ENCODE measurements at regions not wholly inside any gene's neighbourhood (a gene's known extent, or its start where the extent isn't known, plus 50 kb on each side); places are given as distances from the start of the nearest gene placed in this dataset.

- H3K9me3 Mint-ChIP-seq (ENCODE audit: unreplicated experiment) = no peaks in the 10 kb centered on the region
- no peaks in the 10 kb centered on the region for H3K27me3 Mint-ChIP-seq (ENCODE audit: unreplicated experiment)
- H3K36me3 Mint-ChIP-seq (ENCODE audit: unreplicated experiment) = peaks cover 4% of the 10 kb centered on the region
- H3K4me1 Mint-ChIP-seq (ENCODE audit: low read depth, unreplicated experiment) = no peaks in the 10 kb centered on the region
- TF ChIP-seq, protein P1, sequence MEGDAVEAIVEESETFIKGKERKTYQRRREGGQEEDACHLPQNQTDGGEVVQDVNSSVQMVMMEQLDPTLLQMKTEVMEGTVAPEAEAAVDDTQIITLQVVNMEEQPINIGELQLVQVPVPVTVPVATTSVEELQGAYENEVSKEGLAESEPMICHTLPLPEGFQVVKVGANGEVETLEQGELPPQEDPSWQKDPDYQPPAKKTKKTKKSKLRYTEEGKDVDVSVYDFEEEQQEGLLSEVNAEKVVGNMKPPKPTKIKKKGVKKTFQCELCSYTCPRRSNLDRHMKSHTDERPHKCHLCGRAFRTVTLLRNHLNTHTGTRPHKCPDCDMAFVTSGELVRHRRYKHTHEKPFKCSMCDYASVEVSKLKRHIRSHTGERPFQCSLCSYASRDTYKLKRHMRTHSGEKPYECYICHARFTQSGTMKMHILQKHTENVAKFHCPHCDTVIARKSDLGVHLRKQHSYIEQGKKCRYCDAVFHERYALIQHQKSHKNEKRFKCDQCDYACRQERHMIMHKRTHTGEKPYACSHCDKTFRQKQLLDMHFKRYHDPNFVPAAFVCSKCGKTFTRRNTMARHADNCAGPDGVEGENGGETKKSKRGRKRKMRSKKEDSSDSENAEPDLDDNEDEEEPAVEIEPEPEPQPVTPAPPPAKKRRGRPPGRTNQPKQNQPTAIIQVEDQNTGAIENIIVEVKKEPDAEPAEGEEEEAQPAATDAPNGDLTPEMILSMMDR (IDR thresholded peaks at IDR 0.05; ENCODE audit: partially characterized antibody, unreplicated experiment) = no peak
- H3K27ac Mint-ChIP-seq (ENCODE audit: unreplicated experiment) = no peak overlapping the region
- no peak for DNase-seq
- H3K4me3 Mint-ChIP-seq (ENCODE audit: unreplicated experiment) = no peak overlapping the region
Measured at GRCh38 chr1:193569983-193570269, 383.5 kb upstream of the B3GALT2 start.

GRCh38 chr1:193569096-193569982, 382.9 kb upstream of the B3GALT2 start:
- TF ChIP-seq, protein P1 (IDR thresholded peaks at IDR 0.05; ENCODE audit: partially characterized antibody, unreplicated experiment) = no peak
- Mint-ChIP-seq H3K27me3 (ENCODE audit: unreplicated experiment) (no peaks in the 10 kb centered on the region), H3K4me3 (ENCODE audit: unreplicated experiment) (no peak overlapping the region), H3K9me3 (ENCODE audit: unreplicated experiment) (no peaks in the 10 kb centered on the region), H3K4me1 (ENCODE audit: low read depth, unreplicated experiment) (no peaks in the 10 kb centered on the region), H3K36me3 (ENCODE audit: unreplicated experiment) (peaks cover 4% of the 10 kb centered on the region), H3K27ac (ENCODE audit: unreplicated experiment) (no peak overlapping the region)
- no peak for DNase-seq

- H3K9me3 Mint-ChIP-seq (ENCODE audit: unreplicated experiment) = no peaks in the 10 kb centered on the region
- no peaks in the 10 kb centered on the region for H3K4me1 Mint-ChIP-seq (ENCODE audit: low read depth, unreplicated experiment)
- H3K27ac Mint-ChIP-seq (ENCODE audit: unreplicated experiment) = no peak overlapping the region
- no peaks in the 10 kb centered on the region for H3K27me3 Mint-ChIP-seq (ENCODE audit: unreplicated experiment)
- no peak overlapping the region for H3K4me3 Mint-ChIP-seq (ENCODE audit: unreplicated experiment)
- TF ChIP-seq, protein P1 (IDR thresholded peaks at IDR 0.05; ENCODE audit: partially characterized antibody, unreplicated experiment) = no peak
- DNase-seq = no peak
- peaks cover 4% of the 10 kb centered on the region for H3K36me3 Mint-ChIP-seq (ENCODE audit: unreplicated experiment)
Measured at GRCh38 chr1:193568512-193568911, 382.1 kb upstream of the B3GALT2 start.

DNA sequence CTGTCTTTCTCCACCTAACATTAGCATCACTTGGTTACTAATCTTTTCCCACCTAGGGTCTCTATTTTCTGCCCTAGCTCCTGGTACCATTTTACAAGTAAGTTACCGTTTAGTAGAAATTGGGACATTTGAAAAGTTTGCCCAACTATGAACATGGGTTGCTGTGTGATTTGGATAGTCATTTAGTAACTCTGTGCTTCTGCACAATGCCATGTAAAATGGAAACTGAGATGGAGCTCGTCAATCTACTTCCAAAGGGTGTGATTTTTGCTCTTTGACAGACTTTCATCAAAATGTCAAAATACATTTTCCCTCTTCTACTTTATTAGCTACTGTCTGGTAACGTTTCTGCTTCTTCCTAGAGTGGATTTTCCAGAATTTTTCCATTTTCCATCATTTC, 381.5 kb upstream of the B3GALT2 start:
- no peak for DNase-seq
- Mint-ChIP-seq H3K4me3 (ENCODE audit: unreplicated experiment) (no peak overlapping the region), H3K27me3 (ENCODE audit: unreplicated experiment) (no peaks in the 10 kb centered on the region), H3K36me3 (ENCODE audit: unreplicated experiment) (peaks cover 4% of the 10 kb centered on the region), H3K4me1 (ENCODE audit: low read depth, unreplicated experiment) (no peaks in the 10 kb centered on the region), H3K27ac (ENCODE audit: unreplicated experiment) (no peak overlapping the region), H3K9me3 (ENCODE audit: unreplicated experiment) (no peaks in the 10 kb centered on the region)
- TF ChIP-seq, protein P1 (IDR thresholded peaks at IDR 0.05; ENCODE audit: partially characterized antibody, unreplicated experiment) = no peak

GRCh38 chr1:193566735-193567134, 380.3 kb upstream of the B3GALT2 start:
- H3K4me3 Mint-ChIP-seq (ENCODE audit: unreplicated experiment) = no peak overlapping the region
- H3K27ac Mint-ChIP-seq (ENCODE audit: unreplicated experiment) = no peak overlapping the region
- no peaks in the 10 kb centered on the region for H3K27me3 Mint-ChIP-seq (ENCODE audit: unreplicated experiment)
- no peaks in the 10 kb centered on the region for H3K36me3 Mint-ChIP-seq (ENCODE audit: unreplicated experiment)
- TF ChIP-seq, protein P1 (IDR thresholded peaks at IDR 0.05; ENCODE audit: partially characterized antibody, unreplicated experiment) = no peak
- H3K4me1 Mint-ChIP-seq (ENCODE audit: low read depth, unreplicated experiment) = no peaks in the 10 kb centered on the region
- no peak for DNase-seq
- no peaks in the 10 kb centered on the region for H3K9me3 Mint-ChIP-seq (ENCODE audit: unreplicated experiment)
